WTC11 (cell line): ENCODE measurements at regions not wholly inside any gene's neighbourhood (a gene's known extent, or its start where the extent isn't known, plus 50 kb on each side); places are given as distances from the start of the nearest gene placed in this dataset.

Experiments used
- ATAC-seq: fragments of 200-7000 bp; cut with Tn5 transposase; 2 replicates; pipeline ENCODE4 v1.10.0; 2021; ENCODE audit warnings: mild to moderate bottlenecking, moderate library complexity
- CTCF ChIA-PET: fragments of 300-600 bp; sonication (Branson Sonifier 250); formaldehyde crosslinking; loops from one replicate; lab custom pipeline; 2021; ENCODE audit warnings: antibody characterized with exemption; lab: Charles Lee
- POLR2A ChIA-PET: fragments of 350-600 bp; sonication (Branson Sonifier 250); formaldehyde crosslinking; loops from one replicate; lab custom pipeline; 2021; ENCODE audit warnings: antibody characterized with exemption; lab: Charles Lee
- DNase-seq: peaks from one replicate; pipeline ENCODE4 v3.0.0; 2021; ENCODE audit warnings: low spot score
- H3K27ac Mint-ChIP-seq: 2 replicates; pipeline ENCODE4 v1.8.0; 2021; ENCODE audit warnings: mixed read lengths
- H3K27me3 Mint-ChIP-seq: 2 replicates; pipeline ENCODE4 v1.8.0; 2021; ENCODE audit warnings: low read depth, mild to moderate bottlenecking, moderate library complexity, mixed read lengths
- H3K36me3 Mint-ChIP-seq: 2 replicates; pipeline ENCODE4 v1.8.0; 2021; ENCODE audit warnings: mixed read lengths
- H3K4me1 Mint-ChIP-seq: 2 replicates; pipeline ENCODE4 v1.8.0; 2022; ENCODE audit warnings: mixed read lengths
- H3K4me3 Mint-ChIP-seq: 2 replicates; pipeline ENCODE4 v1.8.0; 2021; ENCODE audit warnings: mild to moderate bottlenecking, moderate library complexity, mixed read lengths
- H3K9me3 Mint-ChIP-seq: 2 replicates; pipeline ENCODE4 v1.8.0; 2021; ENCODE audit warnings: mixed read lengths
- CTCF ChIP-seq: fragments of 200-600 bp; IDR thresholded peaks from 2 replicates; pipeline ENCODE4 v1.8.0; 2022; ENCODE audit warnings: antibody characterized with exemption
- IRF1 ChIP-seq: sonication (generic); formaldehyde crosslinking; IDR thresholded peaks from 2 replicates; pipeline ENCODE4 v1.8.0; 2023; ENCODE audit warnings: missing genetic modification reagents
- MXD4 ChIP-seq: fragments of 250-450 bp; sonication (Bioruptor Pico); IDR thresholded peaks from 2 replicates; pipeline ENCODE4 v1.8.0; 2021; ENCODE audit warnings: mild to moderate bottlenecking, moderate library complexity, borderline replicate concordance
- NR2C2 ChIP-seq: sonication (generic); formaldehyde crosslinking; IDR thresholded peaks from 2 replicates; pipeline ENCODE4 v1.8.0; 2022; ENCODE audit warnings: mild to moderate bottlenecking, missing genetic modification reagents
- ZBTB43 ChIP-seq: sonication (generic); formaldehyde crosslinking; IDR thresholded peaks from 2 replicates; pipeline ENCODE4 v1.8.1; 2023; ENCODE audit warnings: mild to moderate bottlenecking, missing genetic modification reagents
- ZNF138 ChIP-seq: sonication (generic); formaldehyde crosslinking; conservative IDR thresholded peaks from 2 replicates; pipeline ENCODE4 v1.8.1; 2022; ENCODE audit warnings: mild to moderate bottlenecking, moderate library complexity, missing genetic modification reagents
- ZNF281 ChIP-seq: sonication (generic); formaldehyde crosslinking; IDR thresholded peaks from 2 replicates; pipeline ENCODE4 v1.8.0; 2023; ENCODE audit warnings: mild to moderate bottlenecking, missing genetic modification reagents
- ZNF317 ChIP-seq: sonication (generic); formaldehyde crosslinking; IDR thresholded peaks from 2 replicates; pipeline ENCODE4 v1.8.1; 2023; ENCODE audit warnings: low read depth, mild to moderate bottlenecking, moderate library complexity, missing genetic modification reagents, borderline replicate concordance
- ZNF512 ChIP-seq: sonication (generic); formaldehyde crosslinking; IDR thresholded peaks from 2 replicates; pipeline ENCODE4 v1.8.1; 2022; ENCODE audit warnings: missing genetic modification reagents, borderline replicate concordance
- ZNF532 ChIP-seq: fragments of 250-450 bp; sonication (Bioruptor Pico); IDR thresholded peaks from 2 replicates; pipeline ENCODE4 v1.9.0; 2021; ENCODE audit warnings: mild to moderate bottlenecking, borderline replicate concordance
- TF ChIP-seq, protein P1 (sequence below): fragments of 250-450 bp; sonication (Bioruptor Pico); IDR thresholded peaks from 2 replicates; pipeline ENCODE4 v1.9.0; 2021; ENCODE audit warnings: mild to moderate bottlenecking
- TF ChIP-seq, protein P2 (sequence below): sonication (generic); formaldehyde crosslinking; IDR thresholded peaks from 2 replicates; pipeline ENCODE4 v1.8.1; 2023; ENCODE audit warnings: mild to moderate bottlenecking, moderate library complexity, missing genetic modification reagents
- TF ChIP-seq, protein P3 (sequence below): fragments of 250-450 bp; sonication (Bioruptor Pico); IDR thresholded peaks from 2 replicates; pipeline ENCODE4 v2.1.2; 2022; ENCODE audit warnings: mild to moderate bottlenecking, moderate library complexity

DNA sequence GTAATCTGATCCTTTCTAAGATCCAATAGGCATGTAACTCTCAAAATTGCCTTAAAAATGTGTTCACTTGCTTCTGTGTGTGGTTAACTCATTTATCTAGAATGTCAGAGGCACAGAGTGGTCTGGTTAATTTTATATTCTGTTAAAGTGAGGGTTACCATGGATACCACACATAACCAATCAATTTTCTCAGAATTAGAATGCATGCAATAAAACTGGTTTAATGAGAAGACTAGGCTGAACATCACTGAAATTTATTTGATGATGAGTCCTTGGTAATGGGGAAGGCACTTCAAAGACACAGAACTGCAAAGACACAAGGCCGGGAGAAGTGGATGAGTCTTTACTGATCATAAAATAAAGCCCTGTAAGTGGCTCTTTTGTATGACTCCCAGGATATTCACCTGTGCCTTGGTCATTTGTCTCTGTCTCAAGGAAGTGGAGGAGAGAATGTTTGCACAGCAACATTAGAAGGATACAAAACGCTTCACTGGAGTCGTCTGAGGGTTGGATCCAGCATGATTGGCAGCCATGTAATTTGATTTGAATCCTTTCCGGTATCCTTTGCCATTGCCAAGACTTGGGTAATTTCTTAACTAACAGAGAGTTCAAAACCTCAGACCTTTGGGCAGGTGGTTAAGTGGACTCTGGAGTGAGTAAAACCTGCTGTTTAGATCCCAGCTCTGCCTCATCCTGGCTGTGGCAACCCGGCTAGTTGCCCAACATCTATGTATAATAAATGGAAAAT is 94.0 kb upstream of the RBPJ start:
- no peak for DNase-seq
- Mint-ChIP-seq H3K27me3 (no peaks in the 10 kb centered on the region), H3K36me3 (no peaks in the 10 kb centered on the region), H3K9me3 (no peaks in the 10 kb centered on the region), H3K27ac (no peak overlapping the region), H3K4me3 (no peak overlapping the region), H3K4me1 (peaks cover 6% of the 10 kb centered on the region; the same call in 1 of the 2 replicates)
- CTCF ChIA-PET = no interaction called here
- ATAC-seq = no peak
- POLR2A ChIA-PET = no interaction called here
- TF ChIP-seq MXD4 (CRISPR knock-in tag) (no peak), ZNF532 (CRISPR knock-in tag) (no peak), ZNF138 (CRISPR knock-in tag) (no peak), ZNF317 (CRISPR knock-in tag) (no peak), CTCF (no peak), ZNF281 (CRISPR knock-in tag) (no peak), ZNF512 (no peak), NR2C2 (CRISPR knock-in tag) (no peak), ZBTB43 (CRISPR knock-in tag) (no peak), IRF1 (CRISPR knock-in tag) (no peak)
- TF ChIP-seq, protein P1, sequence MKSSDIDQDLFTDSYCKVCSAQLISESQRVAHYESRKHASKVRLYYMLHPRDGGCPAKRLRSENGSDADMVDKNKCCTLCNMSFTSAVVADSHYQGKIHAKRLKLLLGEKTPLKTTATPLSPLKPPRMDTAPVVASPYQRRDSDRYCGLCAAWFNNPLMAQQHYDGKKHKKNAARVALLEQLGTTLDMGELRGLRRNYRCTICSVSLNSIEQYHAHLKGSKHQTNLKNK (CRISPR knock-in tag) = no peak
- TF ChIP-seq, protein P2, sequence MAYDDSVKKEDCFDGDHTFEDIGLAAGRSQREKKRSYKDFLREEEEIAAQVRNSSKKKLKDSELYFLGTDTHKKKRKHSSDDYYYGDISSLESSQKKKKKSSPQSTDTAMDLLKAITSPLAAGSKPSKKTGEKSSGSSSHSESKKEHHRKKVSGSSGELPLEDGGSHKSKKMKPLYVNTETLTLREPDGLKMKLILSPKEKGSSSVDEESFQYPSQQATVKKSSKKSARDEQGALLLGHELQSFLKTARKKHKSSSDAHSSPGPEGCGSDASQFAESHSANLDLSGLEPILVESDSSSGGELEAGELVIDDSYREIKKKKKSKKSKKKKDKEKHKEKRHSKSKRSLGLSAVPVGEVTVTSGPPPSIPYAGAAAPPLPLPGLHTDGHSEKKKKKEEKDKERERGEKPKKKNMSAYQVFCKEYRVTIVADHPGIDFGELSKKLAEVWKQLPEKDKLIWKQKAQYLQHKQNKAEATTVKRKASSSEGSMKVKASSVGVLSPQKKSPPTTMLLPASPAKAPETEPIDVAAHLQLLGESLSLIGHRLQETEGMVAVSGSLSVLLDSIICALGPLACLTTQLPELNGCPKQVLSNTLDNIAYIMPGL (CRISPR knock-in tag) = no peak
- TF ChIP-seq, protein P3, sequence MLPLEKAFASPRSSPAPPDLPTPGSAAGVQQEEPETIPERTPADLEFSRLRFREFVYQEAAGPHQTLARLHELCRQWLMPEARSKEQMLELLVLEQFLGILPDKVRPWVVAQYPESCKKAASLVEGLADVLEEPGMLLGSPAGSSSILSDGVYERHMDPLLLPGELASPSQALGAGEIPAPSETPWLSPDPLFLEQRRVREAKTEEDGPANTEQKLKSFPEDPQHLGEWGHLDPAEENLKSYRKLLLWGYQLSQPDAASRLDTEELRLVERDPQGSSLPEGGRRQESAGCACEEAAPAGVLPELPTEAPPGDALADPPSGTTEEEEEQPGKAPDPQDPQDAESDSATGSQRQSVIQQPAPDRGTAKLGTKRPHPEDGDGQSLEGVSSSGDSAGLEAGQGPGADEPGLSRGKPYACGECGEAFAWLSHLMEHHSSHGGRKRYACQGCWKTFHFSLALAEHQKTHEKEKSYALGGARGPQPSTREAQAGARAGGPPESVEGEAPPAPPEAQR (CRISPR knock-in tag) = no peak
